LoVo (cell line): ENCODE measurements at regions not wholly inside any gene's neighbourhood (a gene's known extent, or its start where the extent isn't known, plus 50 kb on each side); places are given as distances from the start of the nearest gene placed in this dataset.
"Not testable (repeated sequence)": the region's sequence is repeated elsewhere in the genome, so short reads cannot be mapped to it uniquely, and the experiment has no call there.

ENCODE experiments used
- DNase-seq: peaks from one replicate; pipeline ENCODE4 v3.0.0-alpha.2; 2016; ENCODE audit warnings: low spot score

DNA sequence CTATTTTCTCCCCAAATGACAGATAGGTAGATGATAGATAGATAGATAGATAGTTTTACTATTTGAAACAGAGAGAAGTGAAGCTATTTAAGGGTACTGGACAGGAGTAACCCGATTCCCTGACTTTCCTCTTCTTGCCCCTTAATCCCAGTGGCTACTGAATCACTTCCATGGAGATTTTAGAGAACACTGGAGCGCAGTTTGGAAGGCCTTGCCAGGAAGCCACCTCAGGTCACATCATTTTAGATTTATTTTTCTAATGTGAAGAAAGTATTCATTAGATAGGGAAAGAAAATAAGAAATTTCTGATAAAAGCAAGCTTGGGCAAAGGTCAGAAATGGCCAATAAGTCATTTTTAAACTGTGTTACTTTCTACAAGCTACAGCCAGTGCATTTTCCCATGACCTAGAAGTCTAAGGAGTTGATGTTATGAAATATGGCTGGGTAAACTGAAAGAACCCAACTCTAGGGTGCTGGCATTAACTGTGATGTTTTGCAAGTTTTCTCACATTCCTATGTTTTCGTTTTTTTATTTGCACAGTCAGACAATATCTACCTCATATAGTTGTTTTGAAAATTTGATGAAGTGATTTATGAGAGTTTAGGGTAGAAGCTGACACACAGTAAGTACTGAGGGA, 544.7 kb upstream of the PTGER4 start:
- DNase-seq, result no peak

GRCh38 chr5:40124367-40124766, 555.3 kb upstream of the PTGER4 start:
- DNase-seq, result no peak

DNA sequence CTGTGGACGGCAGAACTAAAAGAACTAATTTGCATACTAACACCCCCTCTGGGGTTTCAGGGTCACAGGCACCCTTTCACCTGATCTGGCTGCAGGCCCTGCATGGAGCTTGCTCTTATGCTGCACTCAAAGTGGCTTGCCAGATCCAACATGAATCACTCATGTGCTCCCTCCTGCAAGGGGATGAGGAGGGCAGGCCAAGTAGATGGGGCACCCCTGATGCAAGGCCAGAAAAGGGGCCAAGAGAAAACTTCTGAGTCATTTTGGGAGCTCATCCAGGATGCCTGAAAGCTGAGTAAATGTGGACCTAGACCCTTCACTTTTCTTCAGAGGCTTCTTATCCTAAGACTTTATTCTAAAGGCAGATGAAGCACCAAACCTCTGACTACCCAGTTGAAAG, 558.5 kb upstream of the PTGER4 start:
- no peak for DNase-seq

GRCh38 chr5:40112875-40113274, 566.8 kb upstream of the PTGER4 start:
- no peak for DNase-seq

- DNase-seq, result not testable (repeated sequence)
Measured at GRCh38 chr5:40111036-40111435, 568.7 kb upstream of the PTGER4 start.

GRCh38 chr5:40108764-40109390, 570.8 kb upstream of the PTGER4 start:
- peak; percentile 51 for DNase-seq

DNA sequence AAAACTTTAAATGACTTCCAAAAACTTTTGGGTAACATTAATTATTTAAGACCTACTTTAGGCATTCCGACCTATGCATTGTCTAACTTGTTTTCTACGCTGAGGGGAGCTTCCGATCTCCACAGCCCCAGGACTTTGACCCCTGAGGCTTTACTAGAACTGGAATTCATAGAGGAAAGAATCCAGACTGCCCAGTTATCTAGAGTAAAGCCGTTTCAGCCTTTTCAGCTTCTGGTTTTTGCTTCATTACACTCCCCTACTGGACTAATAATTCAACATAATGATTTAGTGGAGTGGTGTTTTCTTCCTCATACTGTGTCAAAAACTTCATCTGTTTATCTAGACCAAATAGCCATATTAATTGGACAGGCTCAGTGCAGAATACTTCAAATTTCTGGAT, 571.9 kb upstream of the PTGER4 start:
- peak; percentile 5 for DNase-seq

DNA sequence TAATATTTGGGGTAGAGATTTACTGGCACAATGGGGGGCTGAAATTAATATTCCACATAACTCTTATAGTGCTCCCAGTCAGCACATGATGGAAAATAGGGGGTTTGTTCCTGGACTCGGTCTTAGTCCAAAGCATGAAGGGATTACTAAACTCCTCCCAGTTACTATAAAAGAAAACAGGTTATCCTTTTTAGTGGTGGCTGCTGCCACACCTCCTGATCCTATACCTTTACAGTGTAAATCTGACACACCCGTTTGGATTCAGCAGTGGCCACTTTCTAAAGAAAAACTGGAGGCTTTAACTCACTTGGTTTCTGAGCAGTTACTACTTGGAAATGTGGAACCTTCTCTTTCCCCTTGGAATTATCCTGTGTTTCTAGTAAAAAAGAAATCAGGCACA, 572.9 kb upstream of the PTGER4 start:
- DNase-seq, result no peak

DNA sequence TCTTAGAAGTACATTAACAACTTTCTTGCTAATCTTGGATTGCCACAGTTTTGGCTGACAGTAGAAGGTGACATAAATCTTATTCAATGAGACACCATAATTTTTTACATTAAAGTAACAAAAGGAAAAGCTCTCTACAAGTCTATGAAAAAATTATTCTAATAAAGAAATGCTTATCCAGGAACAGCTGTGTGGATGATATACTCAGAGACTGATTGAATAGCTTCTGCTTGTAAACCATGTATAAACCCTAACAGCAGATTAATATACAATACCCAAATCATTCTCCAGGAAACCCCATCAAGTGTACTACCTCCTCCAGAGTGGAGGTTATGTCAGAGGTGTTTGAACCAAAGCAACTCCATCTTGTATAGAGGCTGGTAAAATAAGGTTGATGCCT, 581.4 kb upstream of the PTGER4 start:
- DNase-seq, result no peak

DNA sequence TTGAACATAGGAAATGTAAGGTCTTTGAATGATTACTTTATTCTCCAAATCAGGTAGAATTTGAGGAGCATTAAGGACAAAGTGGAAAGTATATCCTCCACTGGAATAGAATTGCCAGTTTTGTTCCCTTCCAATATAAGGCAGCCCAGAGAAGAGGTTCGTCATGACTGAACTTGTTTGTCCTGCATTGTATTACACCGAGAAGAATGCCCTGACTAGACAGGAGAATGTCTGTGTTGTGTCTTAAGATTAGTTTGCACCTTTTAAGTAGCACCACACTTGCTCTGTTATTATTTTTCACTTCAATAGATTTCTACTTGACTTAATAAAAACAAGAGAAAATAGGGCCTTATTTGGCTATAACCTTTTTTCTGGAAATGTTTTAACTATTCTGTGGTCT, 586.2 kb upstream of the PTGER4 start:
- DNase-seq, result no peak

DNA sequence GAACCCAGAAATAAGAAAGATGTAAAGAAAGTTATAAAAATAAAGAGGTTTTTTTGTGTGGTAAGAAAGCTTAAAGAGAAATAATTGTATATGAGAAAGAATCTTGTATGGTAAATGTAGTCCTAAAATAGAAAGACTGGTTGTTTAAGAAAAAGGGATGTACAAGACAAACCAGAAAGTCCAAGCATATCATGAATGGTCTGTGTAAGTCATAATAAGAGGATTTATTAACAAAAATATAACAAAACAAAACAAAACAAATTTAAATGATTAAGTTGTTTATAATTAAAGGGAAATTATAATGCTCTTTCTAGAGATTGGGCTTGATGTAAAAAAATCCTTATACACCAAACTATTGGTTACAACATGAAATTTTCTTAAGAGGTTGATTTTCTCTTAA, 590.4 kb upstream of the PTGER4 start:
- DNase-seq, result no peak

DNA sequence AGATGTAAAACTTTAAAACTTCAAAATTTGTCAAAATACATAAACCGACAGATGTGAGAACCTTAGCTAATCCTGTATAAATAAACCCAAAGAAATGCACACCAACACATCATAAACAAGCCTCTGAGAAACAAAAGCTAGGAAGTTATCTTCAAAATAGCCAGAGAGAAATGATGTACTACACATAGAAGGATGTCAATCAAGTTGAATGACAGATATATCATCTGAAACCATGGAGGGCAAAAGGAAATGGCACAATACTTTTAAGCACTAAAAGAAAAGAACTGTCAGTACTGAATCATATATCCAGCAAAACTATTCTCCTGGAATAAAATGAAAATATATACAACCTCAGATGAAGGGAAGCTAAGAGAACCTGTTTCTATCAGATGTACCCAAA, 595.1 kb upstream of the PTGER4 start:
- no peak for DNase-seq

DNA sequence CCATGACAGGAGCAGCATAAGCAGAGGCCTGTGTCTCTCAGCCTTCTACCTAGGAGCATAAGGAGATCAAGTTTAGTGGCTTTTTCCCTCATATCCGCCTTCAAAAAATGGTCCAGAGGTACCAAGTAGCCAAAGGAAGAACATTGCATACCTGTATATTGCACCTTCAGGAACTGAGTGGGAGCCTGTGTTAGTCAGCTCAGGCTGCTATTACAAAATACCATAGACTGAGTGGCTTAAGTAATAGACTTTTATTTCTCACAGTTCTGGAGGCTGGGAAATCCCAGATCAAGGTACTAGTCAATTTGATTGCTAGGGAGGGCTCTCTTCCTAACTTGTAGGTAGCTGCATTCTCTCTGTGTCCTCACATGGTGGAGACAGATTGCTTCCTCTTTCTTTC, 597.4 kb upstream of the PTGER4 start:
- no peak for DNase-seq

GRCh38 chr5:40080191-40080590, 599.5 kb upstream of the PTGER4 start:
- no peak for DNase-seq

DNA sequence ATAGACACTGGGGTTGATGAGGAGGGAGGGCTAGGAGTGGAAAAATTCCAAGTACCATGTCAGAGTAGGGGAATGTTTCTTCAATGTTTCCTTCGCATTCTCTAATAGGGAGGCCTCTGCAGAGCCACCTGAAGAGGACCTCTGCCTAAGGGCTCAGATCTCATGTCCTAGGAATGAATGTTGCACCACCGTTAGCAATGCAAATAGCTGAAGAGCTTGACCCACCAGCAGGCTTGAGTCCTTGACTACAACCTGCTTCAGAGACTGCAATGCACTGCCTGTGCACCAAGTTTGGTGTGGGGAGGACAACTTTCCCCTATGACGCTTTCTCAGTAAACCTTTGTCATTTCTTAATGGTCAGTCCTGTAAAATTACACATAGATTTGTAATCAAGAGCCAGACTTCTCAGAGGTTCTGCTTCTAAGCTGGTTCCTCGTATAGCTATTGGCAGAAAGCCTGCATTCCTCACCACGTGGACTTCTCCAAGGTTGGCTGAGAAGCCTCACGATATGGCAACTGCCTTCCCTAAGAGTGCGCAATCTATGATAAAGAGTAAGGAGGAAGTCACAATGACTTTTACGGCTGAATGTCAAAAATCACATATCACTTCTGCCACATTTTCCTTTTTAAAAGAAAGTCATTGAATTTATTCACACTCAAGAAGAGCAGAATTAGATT, 600.7 kb upstream of the PTGER4 start:
- DNase-seq, result no peak

DNA sequence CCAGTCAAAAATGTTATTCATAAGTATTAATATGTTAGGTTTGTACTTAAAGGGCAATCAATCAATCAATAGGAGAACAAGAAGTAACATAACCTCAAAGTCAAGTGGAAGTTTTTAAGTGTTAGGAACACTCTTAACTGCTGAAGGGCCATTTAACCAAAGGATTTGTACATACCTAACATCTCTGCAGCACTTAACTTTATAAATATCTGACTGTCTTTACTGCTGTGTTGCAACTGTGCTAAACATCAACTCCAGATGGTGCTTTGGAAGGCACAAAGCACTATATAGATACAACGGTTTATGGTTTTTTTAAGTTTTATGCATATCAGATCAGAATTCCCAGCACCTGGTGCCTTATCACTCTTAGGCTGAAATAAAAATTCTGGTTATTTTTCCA, 604.9 kb upstream of the PTGER4 start:
- DNase-seq, result no peak

GRCh38 chr5:40073927-40074326, 605.8 kb upstream of the PTGER4 start:
- DNase-seq, result no peak

DNA sequence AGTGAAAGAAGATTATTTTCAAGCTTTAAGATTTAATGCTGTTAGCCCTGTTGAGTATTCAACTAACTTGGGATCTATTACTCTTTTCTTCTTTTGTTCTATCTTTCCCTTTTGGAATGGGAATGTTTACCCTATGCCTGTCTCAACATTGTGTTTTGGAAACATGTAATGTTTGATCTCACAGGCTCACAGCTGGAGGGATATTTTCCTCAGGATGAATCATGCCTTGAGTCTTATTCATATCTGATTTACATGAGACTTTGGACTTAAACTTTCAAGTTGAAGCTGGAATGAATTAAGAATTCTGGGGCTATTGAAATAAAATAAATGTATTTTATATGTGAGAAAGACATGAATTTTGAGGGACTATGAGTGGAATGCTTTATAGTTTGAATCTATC, 607.8 kb upstream of the PTGER4 start:
- DNase-seq, result no peak

- no peak for DNase-seq
Measured at GRCh38 chr5:40066616-40067015, 613.1 kb upstream of the PTGER4 start.

DNA sequence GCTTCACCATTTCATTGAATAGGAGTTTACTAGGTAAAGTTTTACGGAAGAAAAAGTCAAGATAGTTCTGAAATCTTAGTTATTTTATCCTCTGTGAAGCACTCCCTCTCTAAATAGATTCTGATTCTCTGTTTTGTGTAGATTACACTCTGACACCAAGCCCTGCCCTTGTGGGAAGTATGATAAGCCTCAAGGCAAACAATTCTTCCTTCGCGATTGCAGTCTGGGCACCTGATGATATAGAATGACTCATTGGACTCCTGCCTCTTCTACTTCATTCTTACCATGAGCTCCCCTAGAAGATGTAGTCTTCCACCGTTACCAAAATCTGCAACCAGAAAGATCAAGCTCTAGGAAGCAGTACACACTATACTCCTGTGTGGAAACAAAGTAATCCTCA, 626.9 kb upstream of the PTGER4 start:
- DNase-seq, result peak; percentile 50

DNA sequence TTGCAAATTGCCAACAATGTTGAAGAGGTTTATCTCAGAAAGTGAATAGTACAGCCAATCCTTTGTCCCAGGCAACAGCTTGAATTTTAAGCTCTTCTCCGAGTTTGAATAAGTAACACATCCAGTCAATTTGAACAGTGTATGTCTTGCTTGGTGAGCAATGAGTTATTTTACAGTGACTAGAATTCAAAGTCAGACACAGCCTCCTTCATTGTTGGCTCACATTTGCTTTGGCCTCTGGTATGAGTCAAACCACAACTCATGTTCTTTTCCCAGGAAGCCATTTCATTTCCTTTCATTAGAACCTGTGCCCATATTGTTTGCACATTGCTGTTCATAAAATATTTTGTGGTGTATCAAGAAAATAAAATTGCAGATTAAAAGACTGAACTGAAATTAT, 622.0 kb upstream of the DAB2 start:
- no peak for DNase-seq

- no peak for DNase-seq
Measured at GRCh38 chr5:40045429-40045828, 620.6 kb upstream of the DAB2 start.

- DNase-seq, result no peak
Measured at GRCh38 chr5:40043916-40044315, 619.1 kb upstream of the DAB2 start.

GRCh38 chr5:40041452-40041851, 616.7 kb upstream of the DAB2 start:
- no peak for DNase-seq
